Immature natural killer cell (primary cell): ENCODE measurements at regions not wholly inside any gene's neighbourhood (a gene's known extent, or its start where the extent isn't known, plus 50 kb on each side); places are given as distances from the start of the nearest gene placed in this dataset.

Experiments
- DNase-seq, 3 donors: peaks; one replicate each; pipeline ENCODE4 v3.0.0; 2022; ENCODE audit warnings: mixed read lengths in 1 of 3
- H3K27ac Mint-ChIP-seq, 6 donors: one replicate each; pipeline ENCODE4 v1.8.0; 2020; ENCODE audit warnings: mixed read lengths in 6 of 6, mild to moderate bottlenecking in 5 of 6, inconsistent platforms in 4 of 6, moderate library complexity in 3 of 6
- H3K27me3 Mint-ChIP-seq, 3 donors: one replicate each; pipeline ENCODE4 v1.8.0; 2020 to 2021; ENCODE audit warnings: low read depth in 3 of 3, mild to moderate bottlenecking in 3 of 3, mixed read lengths in 3 of 3, moderate library complexity in 3 of 3, inconsistent platforms in 1 of 3
- H3K36me3 Mint-ChIP-seq, 3 donors: one replicate each; pipeline ENCODE4 v1.8.0; 2020; ENCODE audit warnings: mixed read lengths in 3 of 3, inconsistent platforms in 2 of 3, mild to moderate bottlenecking in 2 of 3
- H3K4me1 Mint-ChIP-seq, 2 donors: one replicate each; pipeline ENCODE4 v1.8.0; 2020; ENCODE audit warnings: inconsistent platforms in 2 of 2, mild to moderate bottlenecking in 2 of 2, mixed read lengths in 2 of 2, moderate library complexity in 1 of 2
- H3K4me3 Mint-ChIP-seq, 5 donors: one replicate each; pipeline ENCODE4 v1.8.0; 2020; ENCODE audit warnings: mild to moderate bottlenecking in 5 of 5, mixed read lengths in 5 of 5, inconsistent platforms in 3 of 5, moderate library complexity in 3 of 5
- H3K9me3 Mint-ChIP-seq, 6 donors: one replicate each; pipeline ENCODE4 v1.8.0; 2020; ENCODE audit warnings: mild to moderate bottlenecking in 6 of 6, mixed read lengths in 6 of 6, inconsistent platforms in 4 of 6, moderate library complexity in 3 of 6

GRCh38 chr6:9563568-9563967, 851.3 kb downstream of the TFAP2A start:
- no peak overlapping the region for H3K27ac Mint-ChIP-seq
- H3K4me3 Mint-ChIP-seq, result no peak overlapping the region
- H3K27me3 Mint-ChIP-seq, result peaks cover 0 to 4% (median 2%) of the 10 kb centered on the region in 3 donors
- no peaks in the 10 kb centered on the region for H3K36me3 Mint-ChIP-seq
- peaks cover 4 to 18% (median 7%) of the 10 kb centered on the region in 6 donors for H3K9me3 Mint-ChIP-seq
- no peak for DNase-seq
- H3K4me1 Mint-ChIP-seq, result no peaks in the 10 kb centered on the region

GRCh38 chr6:9554806-9555205, 860.1 kb downstream of the TFAP2A start:
- DNase-seq, result no peak
- H3K4me3 Mint-ChIP-seq, result no peak overlapping the region
- H3K9me3 Mint-ChIP-seq, result peaks cover 0 to 34% (median 12%) of the 10 kb centered on the region in 6 donors
- H3K27ac Mint-ChIP-seq, result no peak overlapping the region
- H3K4me1 Mint-ChIP-seq, result no peaks in the 10 kb centered on the region
- no peaks in the 10 kb centered on the region for H3K36me3 Mint-ChIP-seq
- peaks cover 0 to 2% (median 0%) of the 10 kb centered on the region in 3 donors for H3K27me3 Mint-ChIP-seq

GRCh38 chr6:9554323-9554722, 860.6 kb downstream of the TFAP2A start:
- Mint-ChIP-seq H3K9me3 (peaks cover 0 to 34% (median 12%) of the 10 kb centered on the region in 6 donors), H3K36me3 (no peaks in the 10 kb centered on the region), H3K27ac (no peak overlapping the region), H3K4me3 (no peak overlapping the region), H3K4me1 (no peaks in the 10 kb centered on the region), H3K27me3 (peaks cover 0 to 2% (median 0%) of the 10 kb centered on the region in 3 donors)
- DNase-seq, result no peak

DNA sequence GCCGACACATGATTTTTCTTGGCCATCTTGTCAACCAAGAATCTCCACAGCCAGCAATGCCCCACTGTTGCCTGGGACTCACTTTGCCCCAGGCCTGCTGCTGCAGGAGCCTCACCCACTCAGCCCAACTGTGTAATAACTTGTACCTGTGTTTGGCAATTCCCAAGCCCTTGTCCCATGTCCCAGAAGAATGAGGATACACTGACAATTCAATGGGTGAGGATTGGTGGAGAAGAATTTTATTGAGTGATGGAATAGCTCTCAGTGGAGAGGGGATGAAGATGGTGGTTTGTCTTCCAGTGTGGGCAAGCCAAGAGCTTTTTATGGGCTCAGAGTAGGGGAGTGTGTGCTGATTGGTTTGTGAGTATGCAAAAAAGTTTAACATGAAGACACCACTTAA, 861.9 kb downstream of the TFAP2A start:
- Mint-ChIP-seq H3K27me3 (peaks cover 0 to 2% (median 0%) of the 10 kb centered on the region in 3 donors), H3K9me3 (peaks cover 0 to 34% (median 13%) of the 10 kb centered on the region in 6 donors), H3K4me1 (no peaks in the 10 kb centered on the region), H3K4me3 (no peak overlapping the region), H3K27ac (no peak overlapping the region), H3K36me3 (no peaks in the 10 kb centered on the region)
- no peak for DNase-seq

GRCh38 chr6:9543649-9544048, 871.2 kb downstream of the TFAP2A start:
- Mint-ChIP-seq H3K4me3 (no peak overlapping the region), H3K27ac (no peak overlapping the region), H3K27me3 (peaks cover 0 to 2% (median 0%) of the 10 kb centered on the region in 3 donors), H3K36me3 (no peaks in the 10 kb centered on the region), H3K4me1 (no peaks in the 10 kb centered on the region), H3K9me3 (peaks cover 0 to 21% (median 5%) of the 10 kb centered on the region in 6 donors)
- no peak for DNase-seq

DNA sequence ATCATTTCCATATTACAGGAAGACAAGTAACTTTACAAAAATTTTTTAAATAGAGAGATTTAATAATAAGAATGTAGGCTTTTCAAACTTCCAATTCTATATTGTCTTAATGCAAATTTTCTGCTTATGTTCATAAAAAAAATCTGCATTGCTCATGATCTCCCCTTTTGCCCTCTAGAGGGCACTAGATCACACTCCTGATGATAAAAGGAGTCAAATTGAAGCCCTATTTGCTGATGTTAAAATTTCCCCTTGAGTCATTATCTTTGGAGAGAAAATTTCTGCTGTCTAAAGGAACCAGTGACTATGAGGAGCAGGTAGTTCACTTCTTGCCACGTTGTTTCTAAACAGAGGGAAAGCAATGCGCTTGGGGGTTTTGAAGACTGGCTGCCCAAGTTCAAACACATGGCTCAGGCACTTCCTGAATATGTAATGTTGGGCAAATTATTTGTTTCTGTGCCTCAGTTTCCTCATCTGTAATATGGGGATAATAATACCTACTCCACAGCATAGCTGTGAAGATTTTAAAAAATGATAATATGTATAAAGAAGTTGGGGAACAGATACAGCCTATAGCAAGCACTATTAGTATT, 874.2 kb downstream of the TFAP2A start:
- H3K9me3 Mint-ChIP-seq, result peaks cover 0 to 13% (median 6%) of the 10 kb centered on the region in 6 donors
- no peak overlapping the region for H3K4me3 Mint-ChIP-seq
- H3K36me3 Mint-ChIP-seq, result no peaks in the 10 kb centered on the region
- H3K27me3 Mint-ChIP-seq, result peaks cover 0 to 2% (median 0%) of the 10 kb centered on the region in 3 donors
- DNase-seq, result no peak
- H3K27ac Mint-ChIP-seq, result no peak overlapping the region
- H3K4me1 Mint-ChIP-seq, result no peaks in the 10 kb centered on the region

DNA sequence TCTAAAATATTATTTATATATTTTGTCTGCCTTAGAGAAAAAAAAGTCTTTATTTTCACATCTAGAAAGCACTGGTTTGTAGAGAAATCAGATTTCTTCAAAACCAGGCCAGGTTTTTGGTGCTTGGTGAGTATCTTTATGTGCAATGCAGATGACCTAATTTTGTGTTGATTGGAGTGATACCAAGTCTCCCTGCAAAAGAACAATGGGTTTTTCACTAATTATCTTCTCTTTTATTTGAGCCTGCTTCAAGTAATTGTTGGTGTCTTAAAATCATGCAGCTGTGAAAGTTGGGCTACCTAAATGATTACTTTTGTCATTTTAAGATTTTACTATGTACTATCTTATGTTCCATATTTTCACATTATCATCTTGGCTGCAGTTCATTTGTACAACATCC, 874.7 kb downstream of the TFAP2A start:
- no peak overlapping the region for H3K27ac Mint-ChIP-seq
- H3K4me1 Mint-ChIP-seq, result no peaks in the 10 kb centered on the region
- H3K27me3 Mint-ChIP-seq, result peaks cover 0 to 2% (median 0%) of the 10 kb centered on the region in 3 donors
- no peaks in the 10 kb centered on the region for H3K36me3 Mint-ChIP-seq
- peaks cover 0 to 13% (median 5%) of the 10 kb centered on the region in 6 donors for H3K9me3 Mint-ChIP-seq
- no peak overlapping the region for H3K4me3 Mint-ChIP-seq
- no peak for DNase-seq

- no peaks in the 10 kb centered on the region for H3K36me3 Mint-ChIP-seq
- no peak overlapping the region for H3K27ac Mint-ChIP-seq
- peaks cover 0 to 10% (median 4%) of the 10 kb centered on the region in 6 donors for H3K9me3 Mint-ChIP-seq
- no peak overlapping the region for H3K4me3 Mint-ChIP-seq
- peaks cover 0 to 2% (median 0%) of the 10 kb centered on the region in 3 donors for H3K27me3 Mint-ChIP-seq
- DNase-seq, result no peak
- no peaks in the 10 kb centered on the region for H3K4me1 Mint-ChIP-seq
Measured at GRCh38 chr6:9539231-9539755, 875.6 kb downstream of the TFAP2A start.

DNA sequence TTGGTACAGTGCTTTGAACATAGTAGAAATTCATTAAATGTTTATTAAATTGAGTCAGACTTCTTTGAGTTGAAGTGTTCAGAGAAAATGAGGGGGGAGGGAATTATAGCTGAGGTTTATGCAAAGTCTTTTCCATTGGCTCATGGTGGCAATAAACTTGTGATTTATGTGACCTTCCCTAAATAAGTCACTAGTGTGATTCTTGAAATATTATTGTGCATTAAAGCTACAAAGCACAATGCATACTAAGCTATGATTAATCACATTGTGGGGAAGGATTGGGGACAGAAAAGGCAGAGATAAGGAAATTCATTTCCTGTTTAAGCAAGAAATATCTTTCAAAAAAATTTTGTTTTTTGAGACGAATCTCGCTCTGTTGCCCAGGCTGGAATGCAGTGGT, 877.5 kb downstream of the TFAP2A start:
- Mint-ChIP-seq H3K36me3 (no peaks in the 10 kb centered on the region), H3K27ac (no peak overlapping the region), H3K9me3 (peaks cover 0 to 14% (median 4%) of the 10 kb centered on the region in 6 donors), H3K4me3 (no peak overlapping the region), H3K4me1 (no peaks in the 10 kb centered on the region), H3K27me3 (no peaks in the 10 kb centered on the region)
- DNase-seq, result no peak

DNA sequence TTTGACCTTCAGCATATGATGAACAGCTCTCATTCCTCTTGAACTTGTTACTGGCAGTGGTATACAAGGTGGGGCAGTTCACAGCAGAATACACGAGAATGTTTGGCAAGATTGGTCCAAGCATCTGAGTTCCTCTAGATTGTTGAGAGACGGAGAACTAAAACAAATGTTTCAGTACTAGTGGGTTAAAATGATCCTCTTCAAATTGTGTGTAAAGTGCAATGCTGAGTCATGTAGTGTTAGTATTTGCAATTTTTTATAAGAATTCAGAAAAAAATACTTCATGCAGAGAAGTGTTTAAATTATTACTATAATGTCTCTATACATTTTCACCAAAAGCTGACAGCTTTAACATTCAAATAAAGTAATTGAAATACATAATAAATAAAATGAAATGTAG, 879.8 kb downstream of the TFAP2A start:
- Mint-ChIP-seq H3K4me1 (no peaks in the 10 kb centered on the region), H3K36me3 (no peaks in the 10 kb centered on the region), H3K27ac (no peak overlapping the region)

GRCh38 chr6:9532621-9533557, 882.0 kb downstream of the TFAP2A start:
- H3K4me3 Mint-ChIP-seq, result no peak overlapping the region
- no peaks in the 10 kb centered on the region for H3K4me1 Mint-ChIP-seq
- H3K9me3 Mint-ChIP-seq, result peaks cover 0 to 11% (median 6%) of the 10 kb centered on the region in 6 donors
- no peaks in the 10 kb centered on the region for H3K36me3 Mint-ChIP-seq
- no peaks in the 10 kb centered on the region for H3K27me3 Mint-ChIP-seq
- no peak overlapping the region for H3K27ac Mint-ChIP-seq
- no peak for DNase-seq

More for the DNA sequence above, 879.8 kb downstream of the TFAP2A start:
- H3K4me3 Mint-ChIP-seq, result no peak overlapping the region
- H3K27me3 Mint-ChIP-seq, result no peaks in the 10 kb centered on the region
- H3K9me3 Mint-ChIP-seq, result peaks cover 0 to 12% (median 6%) of the 10 kb centered on the region in 6 donors
- DNase-seq, result no peak

DNA sequence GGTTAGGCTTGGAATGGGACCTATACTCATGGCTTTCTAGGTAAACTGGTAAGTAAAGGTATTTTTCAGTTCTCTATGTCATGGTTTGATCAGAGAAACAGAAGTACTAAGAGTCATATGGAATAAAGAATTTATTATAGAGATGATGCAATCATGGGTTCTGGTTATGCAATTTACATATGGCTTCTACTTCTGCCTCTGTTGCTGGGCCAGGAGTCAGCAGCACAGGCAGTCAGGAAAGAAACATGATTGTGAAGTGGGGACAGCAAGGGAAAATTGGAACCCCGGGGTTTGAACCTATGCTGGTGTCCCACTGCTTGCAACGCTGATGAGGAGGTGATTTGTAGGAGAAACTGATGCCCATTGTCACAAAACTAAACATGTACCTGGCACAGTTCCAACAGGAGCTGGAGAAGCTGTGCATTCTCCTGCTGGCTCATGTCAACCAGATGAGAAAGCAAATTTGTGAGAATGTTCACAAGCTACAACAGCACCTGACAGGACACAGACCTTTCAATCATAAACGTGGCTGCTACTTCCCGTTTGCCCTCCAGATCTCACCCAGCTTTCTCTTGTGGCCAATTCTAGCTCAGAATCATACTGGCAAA, 887.1 kb downstream of the TFAP2A start:
- no peaks in the 10 kb centered on the region for H3K27me3 Mint-ChIP-seq
- H3K4me1 Mint-ChIP-seq, result no peaks in the 10 kb centered on the region
- no peak for DNase-seq
- H3K4me3 Mint-ChIP-seq, result no peak overlapping the region
- peaks cover 3 to 25% (median 10%) of the 10 kb centered on the region in 6 donors for H3K9me3 Mint-ChIP-seq
- no peak overlapping the region for H3K27ac Mint-ChIP-seq
- H3K36me3 Mint-ChIP-seq, result no peaks in the 10 kb centered on the region

DNA sequence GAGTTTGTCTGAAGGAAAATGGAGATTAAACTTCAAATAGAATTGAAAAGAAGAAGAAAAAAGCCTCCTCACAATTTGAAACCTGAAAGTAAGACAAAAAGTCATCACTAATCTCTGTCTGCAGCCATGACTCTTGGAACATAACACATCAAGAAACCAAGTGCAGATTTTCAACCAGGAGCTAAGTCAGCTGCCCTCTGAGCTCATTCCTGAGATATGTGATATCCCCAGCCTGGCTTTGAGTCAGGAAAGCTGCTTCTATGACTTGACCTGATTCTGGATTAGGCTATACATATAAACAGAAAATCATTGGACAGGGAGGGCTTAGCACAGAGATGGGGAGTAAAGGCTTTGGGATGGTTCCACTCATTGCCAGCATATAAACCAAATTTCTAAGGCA, 891.4 kb downstream of the TFAP2A start:
- no peak overlapping the region for H3K27ac Mint-ChIP-seq
- peaks cover 0 to 2% (median 0%) of the 10 kb centered on the region in 3 donors for H3K27me3 Mint-ChIP-seq
- no peak overlapping the region for H3K4me3 Mint-ChIP-seq
- H3K36me3 Mint-ChIP-seq, result no peaks in the 10 kb centered on the region
- H3K4me1 Mint-ChIP-seq, result no peaks in the 10 kb centered on the region
- peaks cover 3 to 39% (median 13%) of the 10 kb centered on the region in 6 donors for H3K9me3 Mint-ChIP-seq
- DNase-seq, result no peak

GRCh38 chr6:9522101-9522500, 892.8 kb downstream of the TFAP2A start:
- Mint-ChIP-seq H3K4me3 (no peak overlapping the region), H3K4me1 (no peaks in the 10 kb centered on the region), H3K36me3 (no peaks in the 10 kb centered on the region), H3K27me3 (peaks cover 0 to 2% (median 0%) of the 10 kb centered on the region in 3 donors), H3K9me3 (peaks cover 3 to 39% (median 13%) of the 10 kb centered on the region in 6 donors), H3K27ac (no peak overlapping the region)
- no peak for DNase-seq
